ENCODE measurements at regions not wholly inside any gene's neighbourhood (a gene's known extent, or its start where the extent isn't known, plus 50 kb on each side); places are given as distances from the start of the nearest gene placed in this dataset.
A peak's percentile ranks its signal among the peaks of the same experiment; 100 is the strongest.
"Not testable (repeated sequence)": the region's sequence is repeated elsewhere in the genome, so short reads cannot be mapped to it uniquely, and the experiment has no call there.

- DNase-seq (ENCODE audit: low spot score): no peak
Measured at GRCh38 chr7:25716421-25716820, 435.6 kb upstream of the NFE2L3 start.

GRCh38 chr7:25718596-25718995 lies 433.4 kb upstream of the NFE2L3 start:
- no peak for DNase-seq (ENCODE audit: low spot score)

GRCh38 chr7:25719190-25719896 lies 432.7 kb upstream of the NFE2L3 start:
- DNase-seq (ENCODE audit: low spot score): no peak

- no peak for DNase-seq (ENCODE audit: low spot score)
Measured at GRCh38 chr7:25720427-25720826, 431.6 kb upstream of the NFE2L3 start.

- DNase-seq (ENCODE audit: low spot score): peak; percentile 57
Measured at GRCh38 chr7:25722856-25723255, 429.1 kb upstream of the NFE2L3 start.

- no peak for DNase-seq (ENCODE audit: low spot score)
Measured at GRCh38 chr7:25725451-25725850, 426.5 kb upstream of the NFE2L3 start.

GRCh38 chr7:25726170-25726780 lies 425.7 kb upstream of the NFE2L3 start:
- DNase-seq (ENCODE audit: low spot score): no peak

- DNase-seq (ENCODE audit: low spot score): no peak
Measured at GRCh38 chr7:25726781-25727311, 425.2 kb upstream of the NFE2L3 start.

- DNase-seq (ENCODE audit: low spot score): no peak
Measured at GRCh38 chr7:25727446-25727845, 424.6 kb upstream of the NFE2L3 start.

GRCh38 chr7:25727876-25728275 lies 424.1 kb upstream of the NFE2L3 start:
- DNase-seq (ENCODE audit: low spot score): no peak

- no peak for DNase-seq (ENCODE audit: low spot score)
Measured at GRCh38 chr7:25731068-25731845, 420.7 kb upstream of the NFE2L3 start.

- no peak for DNase-seq (ENCODE audit: low spot score)
Measured at GRCh38 chr7:25731846-25732245, 420.2 kb upstream of the NFE2L3 start.

- no peak for DNase-seq (ENCODE audit: low spot score)
Measured at GRCh38 chr7:25732766-25733217, 419.2 kb upstream of the NFE2L3 start.

GRCh38 chr7:25735674-25736242 lies 416.2 kb upstream of the NFE2L3 start:
- no peak for DNase-seq (ENCODE audit: low spot score)

GRCh38 chr7:25738528-25738927 lies 413.5 kb upstream of the NFE2L3 start:
- DNase-seq (ENCODE audit: low spot score): no peak

- DNase-seq (ENCODE audit: low spot score): no peak
Measured at GRCh38 chr7:25739143-25739542, 412.9 kb upstream of the NFE2L3 start.

- DNase-seq (ENCODE audit: low spot score): no peak
Measured at GRCh38 chr7:25742316-25742715, 409.7 kb upstream of the NFE2L3 start.

GRCh38 chr7:25743670-25744451 lies 408.1 kb upstream of the NFE2L3 start:
- not testable (repeated sequence) for DNase-seq (ENCODE audit: low spot score)

- no peak for DNase-seq (ENCODE audit: low spot score)
Measured at GRCh38 chr7:25750744-25751508, 401.1 kb upstream of the NFE2L3 start.

- DNase-seq (ENCODE audit: low spot score): no peak
Measured at GRCh38 chr7:25752154-25752553, 399.8 kb upstream of the NFE2L3 start.
